OCI-LY7 (cell line): ENCODE measurements at regions not wholly inside any gene's neighbourhood (a gene's known extent, or its start where the extent isn't known, plus 50 kb on each side); places are given as distances from the start of the nearest gene placed in this dataset.
"Not testable (repeated sequence)": the region's sequence is repeated elsewhere in the genome, so short reads cannot be mapped to it uniquely, and the experiment has no call there.

Experiments used
- BruUV-seq: library from RNA; stranded (reverse); fragments of 400-500 nt; replicated peaks from 2 replicates; lab custom pipeline; 2021; lab: Mats Ljungman, UMichigan
- CTCF ChIA-PET: fragments of 300-600 bp; sonication (Branson Sonifier 250); formaldehyde crosslinking; loops from one replicate; lab custom pipeline; 2022; ENCODE audit warnings: antibody characterized with exemption; ENCODE audit not compliant: unreplicated experiment; lab: Charles Lee
- POLR2A ChIA-PET: fragments of 300-600 bp; sonication (Branson Sonifier 250); formaldehyde crosslinking; loops from one replicate; lab custom pipeline; 2022; ENCODE audit warnings: antibody characterized with exemption; lab: Charles Lee
- DNase-seq: peaks from one replicate; pipeline ENCODE4 v3.0.0-alpha.2; 2015; ENCODE audit warnings: low spot score
- H2AFZ ChIP-seq: fragments of 200-600 bp; sonication (generic), shearing (Covaris generic); 2 replicates; pipeline ENCODE4 v1.6.1; 2014; ENCODE audit warnings: mild to moderate bottlenecking, antibody characterized with exemption, low read length, moderate library complexity
- H3K27ac ChIP-seq: fragments of 200-600 bp; sonication (generic); 2 replicates; pipeline ENCODE4 v1.5.1; 2014; ENCODE audit warnings: mixed run types, low read depth, mild to moderate bottlenecking, moderate library complexity, low read length, inconsistent platforms; ENCODE audit not compliant: poor library complexity, severe bottlenecking
- H3K36me3 ChIP-seq: fragments of 200-600 bp; sonication (generic); 2 replicates; pipeline ENCODE4 v1.6.1; 2014; ENCODE audit warnings: mild to moderate bottlenecking, antibody characterized with exemption, low read length, moderate library complexity, mixed read lengths; ENCODE audit not compliant: insufficient read depth
- H3K4me1 ChIP-seq: fragments of 200-600 bp; sonication (generic); 2 replicates; pipeline ENCODE4 v1.5.1; 2014; ENCODE audit warnings: mild to moderate bottlenecking, low read length; ENCODE audit not compliant: insufficient read depth, poor library complexity, severe bottlenecking
- H3K4me2 ChIP-seq: fragments of 200-600 bp; sonication (generic); 2 replicates; pipeline ENCODE4 v1.6.1; 2014; ENCODE audit warnings: mild to moderate bottlenecking, low read length
- H3K4me3 ChIP-seq: fragments of 200-600 bp; sonication (generic); 2 replicates; pipeline ENCODE4 v1.5.1; 2014; ENCODE audit warnings: mild to moderate bottlenecking, low read depth, low read length; ENCODE audit not compliant: poor library complexity, severe bottlenecking
- H3K79me2 ChIP-seq: fragments of 200-600 bp; sonication (generic); 2 replicates; pipeline ENCODE4 v1.6.1; 2016; ENCODE audit warnings: low read depth, mild to moderate bottlenecking, low read length, moderate library complexity, mixed read lengths; ENCODE audit not compliant: insufficient read depth
- H3K9me2 ChIP-seq: fragments of 200-600 bp; sonication (generic); 2 replicates; pipeline ENCODE4 v1.6.1; 2016; ENCODE audit warnings: mild to moderate bottlenecking, low read length, mixed read lengths; ENCODE audit not compliant: insufficient read depth
- H3K9me3 ChIP-seq: fragments of 200-600 bp; sonication (generic); 2 replicates; pipeline ENCODE4 v1.6.1; 2014; ENCODE audit warnings: mild to moderate bottlenecking, mixed run types, low read length, mixed read lengths
- H4K20me1 ChIP-seq: fragments of 200-600 bp; sonication (generic); 2 replicates; pipeline ENCODE4 v1.6.1; 2014; ENCODE audit warnings: mild to moderate bottlenecking, antibody characterized with exemption, low read length, moderate library complexity, mixed read lengths; ENCODE audit not compliant: insufficient read depth
- EZH2phosphoT487 ChIP-seq: fragments of 200-600 bp; sonication (generic); IDR thresholded peaks from 2 replicates; pipeline ENCODE4 v1.6.1; 2018; ENCODE audit warnings: low read depth, borderline replicate concordance, mild to moderate bottlenecking, mixed run types, antibody characterized with exemption, low read length, moderate library complexity, mixed read lengths
- intact Hi-C: fragments of 100-400 bp; cut with micrococcal nuclease; formaldehyde crosslinking; loops from one replicate; pipeline ENCODE4 v1.10.0; 2022; ENCODE audit not compliant: unreplicated experiment
- TF ChIP-seq, protein P1 (sequence below): fragments of 200-600 bp; sonication (generic); conservative IDR thresholded peaks from 2 replicates; pipeline ENCODE4 v1.5.1; 2014; ENCODE audit warnings: mild to moderate bottlenecking, antibody characterized with exemption, low read length, moderate library complexity, mixed read lengths

DNA sequence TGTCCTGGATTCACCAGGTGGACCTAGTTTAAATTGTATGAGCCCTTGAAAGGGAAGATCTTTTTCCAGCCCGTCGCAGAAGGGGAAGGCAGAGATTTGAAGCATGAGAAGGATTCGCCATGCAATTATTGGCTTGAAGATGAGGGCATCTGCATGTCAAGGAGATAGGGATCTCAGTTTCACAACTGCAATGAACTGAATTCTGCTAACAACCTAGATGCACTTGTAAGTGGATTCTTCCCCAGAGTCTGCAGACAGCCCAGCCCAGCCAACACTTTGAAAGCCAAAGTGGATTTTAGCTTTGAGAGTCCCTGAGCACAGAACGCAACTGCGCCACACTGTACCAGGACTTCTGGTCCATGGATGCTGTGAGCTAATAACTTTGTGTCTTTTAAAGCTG is 286.0 kb downstream of the TSN start:
- H3K9me3 ChIP-seq: no peaks in the 10 kb centered on the region
- no peaks in the 10 kb centered on the region for H3K4me1 ChIP-seq
- no peak overlapping the region for H3K4me3 ChIP-seq
- no peak overlapping the region for H3K27ac ChIP-seq
- DNase-seq: no peak
- intact Hi-C loops: no loop called here
- H3K36me3 ChIP-seq: no peaks in the 10 kb centered on the region
- BruUV-seq: no TSS peak
- TF ChIP-seq, protein P1, sequence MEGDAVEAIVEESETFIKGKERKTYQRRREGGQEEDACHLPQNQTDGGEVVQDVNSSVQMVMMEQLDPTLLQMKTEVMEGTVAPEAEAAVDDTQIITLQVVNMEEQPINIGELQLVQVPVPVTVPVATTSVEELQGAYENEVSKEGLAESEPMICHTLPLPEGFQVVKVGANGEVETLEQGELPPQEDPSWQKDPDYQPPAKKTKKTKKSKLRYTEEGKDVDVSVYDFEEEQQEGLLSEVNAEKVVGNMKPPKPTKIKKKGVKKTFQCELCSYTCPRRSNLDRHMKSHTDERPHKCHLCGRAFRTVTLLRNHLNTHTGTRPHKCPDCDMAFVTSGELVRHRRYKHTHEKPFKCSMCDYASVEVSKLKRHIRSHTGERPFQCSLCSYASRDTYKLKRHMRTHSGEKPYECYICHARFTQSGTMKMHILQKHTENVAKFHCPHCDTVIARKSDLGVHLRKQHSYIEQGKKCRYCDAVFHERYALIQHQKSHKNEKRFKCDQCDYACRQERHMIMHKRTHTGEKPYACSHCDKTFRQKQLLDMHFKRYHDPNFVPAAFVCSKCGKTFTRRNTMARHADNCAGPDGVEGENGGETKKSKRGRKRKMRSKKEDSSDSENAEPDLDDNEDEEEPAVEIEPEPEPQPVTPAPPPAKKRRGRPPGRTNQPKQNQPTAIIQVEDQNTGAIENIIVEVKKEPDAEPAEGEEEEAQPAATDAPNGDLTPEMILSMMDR: no peak
- TF ChIP-seq EZH2phosphoT487: no peak
- POLR2A ChIA-PET: no interaction called here
- H3K4me2 ChIP-seq: no peak overlapping the region
- H4K20me1 ChIP-seq: no peaks in the 10 kb centered on the region
- H2AFZ ChIP-seq: no peak overlapping the region
- H3K79me2 ChIP-seq: no peaks in the 10 kb centered on the region
- CTCF ChIA-PET: no interaction called here
- H3K9me2 ChIP-seq: no peaks in the 10 kb centered on the region

DNA sequence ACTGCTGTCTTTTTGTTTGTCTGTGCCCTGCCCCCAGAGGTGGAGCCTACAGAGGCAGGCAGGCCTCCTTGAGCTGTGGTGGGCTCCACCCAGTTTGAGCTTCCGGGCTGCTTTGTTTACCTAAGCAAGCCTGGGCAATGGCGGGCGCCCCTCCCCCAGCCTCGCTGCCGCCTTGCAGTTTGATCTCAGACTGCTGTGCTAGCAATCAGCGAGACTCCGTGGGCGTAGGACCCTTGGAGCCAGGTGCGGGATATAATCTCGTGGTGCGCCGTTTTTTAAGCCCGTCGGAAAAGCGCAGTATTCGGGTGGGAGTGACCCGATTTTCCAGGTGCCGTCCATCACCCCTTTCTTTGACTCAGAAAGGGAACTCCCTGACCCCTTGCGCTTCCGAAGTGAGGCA is 296.2 kb downstream of the TSN start:
- CTCF ChIA-PET, H3K36me3 ChIP-seq, BruUV-seq, H3K79me2 ChIP-seq, POLR2A ChIA-PET, H3K4me3 ChIP-seq, H4K20me1 ChIP-seq, H3K4me2 ChIP-seq, DNase-seq, H3K9me3 ChIP-seq, H2AFZ ChIP-seq, H3K4me1 ChIP-seq, intact Hi-C loops, H3K27ac ChIP-seq, H3K9me2 ChIP-seq: not testable (repeated sequence)

DNA sequence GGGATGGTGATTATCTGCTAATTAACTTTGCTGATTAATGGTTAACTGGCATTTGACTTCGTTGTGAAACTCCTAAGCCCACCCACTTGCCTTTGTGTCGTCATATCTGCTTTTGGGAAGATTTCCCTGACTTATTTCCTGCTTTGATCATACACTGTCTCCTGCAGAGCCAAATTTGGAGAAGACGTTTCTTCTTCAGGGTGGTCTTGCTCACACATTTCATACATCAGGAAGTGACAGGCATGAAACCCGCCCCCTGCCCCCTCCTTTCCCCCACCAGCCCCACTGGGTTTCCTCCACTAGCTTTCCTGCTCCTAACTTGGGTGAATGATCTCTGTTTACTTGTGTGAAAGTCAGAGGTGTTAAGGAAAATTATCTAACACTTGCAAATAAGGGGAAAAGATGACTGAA is 300.1 kb downstream of the TSN start:
- CTCF ChIA-PET: no interaction called here
- Histone ChIP-seq H3K4me1 (no peaks in the 10 kb centered on the region), H4K20me1 (no peaks in the 10 kb centered on the region), H3K9me2 (no peaks in the 10 kb centered on the region), H3K9me3 (no peaks in the 10 kb centered on the region), H3K79me2 (no peaks in the 10 kb centered on the region), H3K4me2 (no peak overlapping the region), H3K36me3 (no peaks in the 10 kb centered on the region), H3K27ac (no peak overlapping the region), H3K4me3 (no peak overlapping the region), H2AFZ (no peak overlapping the region)
- POLR2A ChIA-PET: no interaction called here
- TF ChIP-seq EZH2phosphoT487: no peak
- TF ChIP-seq, protein P1: no peak
- BruUV-seq: no TSS peak
- intact Hi-C loops: no loop called here
- DNase-seq: no peak
